GM21786 (cell line): ENCODE measurements at regions not wholly inside any gene's neighbourhood (a gene's known extent, or its start where the extent isn't known, plus 50 kb on each side); places are given as distances from the start of the nearest gene placed in this dataset.

ENCODE experiments used
- ATAC-seq: cut with Tn5 transposase; IDR thresholded peaks from one replicate; pipeline ENCODE4 v1.9.1; 2021; ENCODE audit not compliant: unreplicated experiment

DNA sequence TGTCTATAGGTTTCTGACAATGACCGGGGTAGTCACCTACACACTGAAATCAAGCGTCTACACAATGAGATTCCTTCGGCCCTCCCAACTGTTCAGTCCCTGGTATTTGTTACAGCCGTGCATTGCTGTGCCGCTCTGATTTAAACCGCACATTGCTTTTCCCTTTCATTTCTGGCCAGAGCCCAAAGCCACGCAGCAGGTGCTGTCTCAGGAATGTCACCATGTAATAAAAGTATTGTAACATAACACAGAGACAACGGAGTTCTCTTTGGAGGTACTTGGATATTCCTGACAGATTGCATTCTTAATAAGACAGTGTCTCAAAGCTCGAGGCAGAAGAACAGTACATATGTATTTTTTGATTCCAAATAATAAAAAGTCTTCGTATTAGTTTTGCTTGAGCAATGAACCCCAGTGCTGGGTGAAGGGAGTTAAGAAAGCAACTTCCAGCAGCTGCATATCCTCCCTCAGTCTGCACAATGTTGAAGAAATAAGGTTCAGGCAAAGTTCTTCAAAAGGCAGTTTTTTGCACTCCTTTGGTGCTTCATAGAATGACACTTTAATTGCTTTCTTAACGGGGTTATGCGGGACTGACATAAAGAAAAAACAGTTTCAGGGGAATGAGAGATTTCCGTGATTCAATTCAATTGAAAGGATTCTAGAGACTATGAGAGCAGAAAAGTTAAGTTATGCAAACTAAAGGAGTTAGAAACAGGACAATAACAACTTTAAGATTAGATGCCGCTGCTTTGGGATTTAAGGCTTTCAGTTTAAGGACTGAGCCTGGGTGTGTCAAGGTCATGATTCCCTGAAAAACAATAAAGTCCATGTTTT, 288.7 kb upstream of the FLRT2 start:
- ATAC-seq = no peak

DNA sequence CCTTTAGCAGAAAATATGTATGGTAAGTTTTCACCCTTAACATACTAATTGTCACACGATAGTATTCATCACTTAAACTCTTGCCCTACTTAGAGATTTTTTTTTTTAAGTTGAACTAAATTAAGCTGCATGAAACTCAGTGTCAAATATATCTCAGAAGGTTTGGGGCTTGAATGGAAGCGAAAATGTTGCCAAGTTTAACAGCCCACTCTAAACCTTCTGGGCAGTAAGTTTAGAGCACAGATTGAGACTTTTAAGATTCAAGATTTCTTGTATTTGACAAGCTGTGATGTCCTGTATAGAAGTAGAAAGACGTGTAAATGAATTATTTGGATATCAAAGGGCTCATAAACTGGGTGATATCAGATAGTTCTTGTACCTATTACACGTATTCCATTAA, 287.3 kb upstream of the FLRT2 start:
- no peak for ATAC-seq

DNA sequence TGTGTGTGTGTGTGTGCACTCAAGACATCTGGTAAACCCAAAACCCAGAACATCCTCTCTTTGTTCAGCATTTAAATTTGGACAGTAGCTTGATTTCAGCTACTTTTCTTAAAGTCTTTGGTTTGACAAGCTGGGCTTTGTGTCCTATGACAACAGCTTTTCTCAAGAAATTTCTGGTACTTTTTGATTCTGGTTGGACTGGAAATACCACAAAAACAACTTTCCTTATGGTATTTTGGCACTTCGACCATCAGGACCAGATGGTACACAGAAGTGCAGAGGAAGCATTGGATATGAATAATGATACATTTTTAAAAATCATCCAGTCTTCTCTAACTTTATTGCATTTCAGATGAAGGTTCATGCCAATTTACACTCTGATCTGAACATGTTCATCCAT, 286.6 kb upstream of the FLRT2 start:
- ATAC-seq = no peak

DNA sequence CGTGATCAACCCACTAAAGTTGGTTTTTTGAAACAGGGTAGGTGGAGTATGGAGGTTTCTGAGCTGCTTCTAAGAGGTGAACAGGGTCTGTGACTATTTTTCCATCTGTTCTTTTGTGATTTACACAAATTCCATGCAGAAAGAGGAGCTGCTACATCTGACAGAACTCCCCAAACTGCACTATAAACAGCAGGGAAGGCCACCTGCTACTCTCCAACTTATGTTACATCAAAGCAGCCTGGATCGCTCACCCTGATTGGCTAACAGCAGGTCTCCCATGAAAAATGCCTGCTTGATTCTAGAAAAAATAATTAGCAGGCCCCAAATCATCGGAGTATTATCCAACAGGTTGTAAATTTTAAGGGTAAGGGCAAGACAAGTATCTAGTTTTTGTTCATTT, 282.9 kb upstream of the FLRT2 start:
- ATAC-seq = no peak

DNA sequence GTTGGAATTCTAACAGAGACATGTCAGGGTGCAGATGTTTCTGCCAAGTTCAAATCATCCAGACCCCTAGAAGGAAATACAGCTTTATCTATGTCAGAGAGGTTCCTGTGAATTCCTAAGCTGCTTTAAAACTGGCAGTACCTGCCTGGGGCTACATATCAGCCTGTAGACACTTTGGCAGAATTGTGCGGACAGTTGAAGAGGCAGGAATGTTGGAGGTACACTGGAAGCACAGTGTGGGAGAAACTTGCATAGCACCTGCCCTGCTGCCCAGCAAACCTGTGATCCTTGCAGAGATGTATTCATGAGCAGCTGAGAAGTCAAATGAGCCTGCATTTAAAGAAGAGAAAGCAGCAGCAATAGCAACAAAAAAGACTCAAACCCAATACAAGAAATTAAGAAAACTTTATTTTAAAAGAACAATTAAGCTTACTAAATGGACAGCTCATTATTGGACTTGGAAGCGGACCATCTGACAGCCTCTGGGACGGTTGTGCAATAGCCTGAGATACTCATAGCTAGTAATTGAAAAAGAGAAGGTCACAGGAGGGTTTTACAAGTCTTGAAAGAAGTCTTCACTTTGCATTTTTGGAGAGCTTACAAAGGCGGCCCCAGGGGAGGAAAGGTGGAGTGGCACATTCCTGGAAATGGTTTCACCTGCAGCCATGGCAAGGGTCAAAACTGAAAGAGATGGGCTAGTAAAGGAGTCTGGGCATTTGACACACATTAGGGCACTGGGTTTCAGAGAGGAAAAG, 280.9 kb upstream of the FLRT2 start:
- no peak for ATAC-seq

DNA sequence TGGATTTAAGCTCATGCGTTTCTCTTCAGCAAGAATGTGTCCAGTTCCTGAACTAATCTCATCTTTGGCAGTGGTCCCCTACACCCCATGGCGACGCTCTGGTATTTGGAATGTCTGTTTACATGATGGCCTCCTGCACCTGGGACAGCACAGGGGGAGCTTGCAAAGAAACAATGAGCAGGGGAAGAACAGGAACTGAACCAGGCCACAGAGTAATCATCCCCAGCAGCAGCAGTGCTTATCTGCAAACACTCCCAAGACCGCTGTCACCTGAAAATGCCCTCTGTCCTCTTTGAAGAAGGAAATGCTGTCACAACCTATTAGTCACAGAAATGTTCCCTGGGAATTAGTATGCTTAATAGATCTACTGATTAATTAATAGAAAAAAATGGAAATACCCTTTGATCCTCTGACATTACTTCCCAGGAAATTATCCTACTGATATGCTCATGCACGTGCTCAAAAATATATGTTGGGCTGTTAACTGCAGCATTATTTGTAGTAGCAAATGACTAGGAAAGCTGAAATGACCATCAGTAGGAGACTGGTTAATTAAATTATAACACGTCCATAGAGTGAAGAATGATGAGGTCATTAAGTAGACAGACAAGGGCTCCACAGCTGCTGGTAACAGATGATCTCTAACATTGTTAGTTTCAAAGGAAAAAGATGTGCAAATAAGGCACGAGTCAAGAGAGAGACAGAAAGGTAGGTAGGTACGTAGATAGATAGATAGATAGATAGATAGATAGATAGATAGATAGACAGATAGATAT, 279.3 kb upstream of the FLRT2 start:
- no peak for ATAC-seq

DNA sequence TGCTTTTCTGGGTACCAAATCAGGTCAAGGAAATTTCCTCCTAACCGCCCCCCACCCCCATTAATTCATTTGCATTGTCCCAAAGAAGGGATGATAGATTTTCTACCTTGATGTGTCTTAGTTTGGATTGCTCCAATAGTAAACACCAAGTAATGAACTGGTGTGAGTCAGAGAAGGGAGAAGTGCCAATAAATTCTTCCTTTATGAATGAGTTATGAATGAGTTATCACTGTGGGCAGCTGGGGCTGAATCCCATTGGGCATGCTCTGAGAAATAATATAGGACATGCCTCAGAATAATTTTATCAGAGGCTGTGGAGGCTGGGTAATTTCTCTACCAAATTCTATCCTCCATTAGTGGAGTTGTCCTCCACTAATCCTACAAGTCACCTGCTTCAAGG, 277.9 kb upstream of the FLRT2 start:
- no peak for ATAC-seq

DNA sequence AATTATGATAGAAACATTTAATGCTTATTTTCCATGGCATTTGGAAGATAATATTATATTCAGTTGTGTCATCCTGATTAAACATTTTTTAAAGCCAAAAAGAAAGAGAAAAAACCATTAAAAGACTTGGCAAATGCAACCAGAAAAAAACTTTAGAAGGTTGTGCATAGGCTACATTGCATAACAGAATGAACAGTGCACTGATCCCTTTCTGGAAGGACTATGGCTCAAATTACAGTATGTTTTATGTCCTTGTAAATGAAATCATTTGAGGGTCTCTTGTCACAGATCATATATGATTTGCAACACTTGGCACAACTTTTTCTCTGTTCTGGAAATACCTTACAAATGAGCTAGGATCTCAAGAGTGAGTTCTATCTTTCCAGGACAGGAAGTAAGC, 275.2 kb upstream of the FLRT2 start:
- no peak for ATAC-seq

DNA sequence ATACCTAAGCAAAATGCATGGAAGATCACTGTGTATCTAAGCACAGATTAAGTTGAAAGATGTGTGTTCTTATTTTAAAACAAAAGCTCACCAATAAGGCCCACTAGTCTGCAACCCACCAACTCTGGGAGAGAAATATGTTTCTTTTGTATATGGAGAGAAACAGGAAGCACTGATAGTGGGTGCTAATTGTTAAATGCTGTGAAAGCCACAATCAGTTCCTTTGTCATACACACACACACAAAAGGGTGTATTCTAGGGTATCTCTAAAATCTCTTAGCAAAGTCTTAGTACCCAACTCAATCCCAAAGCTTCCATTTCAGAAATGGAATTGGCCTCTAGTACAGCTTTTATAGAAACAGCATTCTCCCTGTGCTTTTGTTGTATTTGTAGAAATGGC, 272.7 kb upstream of the FLRT2 start:
- no peak for ATAC-seq

DNA sequence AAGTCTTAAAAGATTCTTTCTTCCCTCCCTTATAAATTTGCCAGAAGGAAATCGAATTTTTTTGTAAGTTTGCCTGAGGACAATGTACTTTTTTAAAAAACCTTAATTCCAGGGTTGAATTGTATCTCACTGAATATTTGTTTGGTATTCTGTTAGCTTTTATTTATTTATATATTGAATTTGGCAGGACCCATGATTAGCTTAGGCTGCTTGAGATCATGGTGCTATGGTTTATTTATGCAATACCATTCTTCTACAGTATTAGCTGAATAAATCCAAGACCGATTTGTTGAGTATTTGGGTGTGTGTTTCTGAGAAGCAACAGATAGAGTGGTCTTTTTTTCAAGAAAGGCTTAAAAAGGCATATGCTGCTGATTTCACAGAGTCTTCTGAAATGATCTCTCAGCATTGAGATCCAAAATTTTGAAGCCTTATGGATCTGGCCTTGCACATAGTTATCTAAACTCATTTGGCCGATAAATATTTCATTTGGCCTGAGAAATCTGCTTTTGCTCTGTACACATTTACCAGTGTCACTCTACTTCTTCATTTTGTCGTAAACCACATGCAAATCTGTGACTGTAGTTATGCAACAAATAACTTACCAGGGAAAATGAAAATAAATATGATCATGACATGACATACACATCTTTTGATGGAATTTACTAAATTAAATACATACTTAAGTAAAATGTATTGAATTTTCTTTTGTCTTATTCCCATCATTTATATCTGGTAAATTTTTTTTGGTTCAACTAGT, 265.8 kb upstream of the FLRT2 start:
- ATAC-seq = no peak

DNA sequence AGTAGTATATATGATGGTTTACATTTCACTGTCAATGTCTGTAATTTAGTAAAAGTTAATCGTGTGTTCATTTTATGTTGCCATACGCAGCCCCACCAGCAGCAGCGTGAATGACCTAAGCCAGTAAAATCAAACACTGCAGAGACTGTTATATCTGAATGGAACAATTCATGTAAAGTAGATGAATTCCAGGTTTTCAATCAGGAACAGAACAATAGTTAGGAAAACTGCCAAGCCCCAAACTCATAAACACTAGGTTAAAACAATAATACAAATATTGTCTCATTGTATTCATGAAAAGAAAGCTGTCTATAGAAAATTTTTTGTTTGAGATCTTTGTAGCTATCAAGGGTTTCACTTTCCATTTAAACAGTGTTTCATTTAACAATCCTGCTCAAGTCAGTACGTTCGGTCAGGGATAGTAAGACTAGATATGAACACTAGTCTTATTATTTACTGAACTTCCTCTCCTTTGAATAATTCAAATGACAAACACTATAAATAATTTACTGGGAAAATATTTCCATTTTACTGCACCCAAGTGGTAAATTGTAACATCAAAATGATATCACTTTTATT, 256.8 kb upstream of the FLRT2 start:
- ATAC-seq = no peak

DNA sequence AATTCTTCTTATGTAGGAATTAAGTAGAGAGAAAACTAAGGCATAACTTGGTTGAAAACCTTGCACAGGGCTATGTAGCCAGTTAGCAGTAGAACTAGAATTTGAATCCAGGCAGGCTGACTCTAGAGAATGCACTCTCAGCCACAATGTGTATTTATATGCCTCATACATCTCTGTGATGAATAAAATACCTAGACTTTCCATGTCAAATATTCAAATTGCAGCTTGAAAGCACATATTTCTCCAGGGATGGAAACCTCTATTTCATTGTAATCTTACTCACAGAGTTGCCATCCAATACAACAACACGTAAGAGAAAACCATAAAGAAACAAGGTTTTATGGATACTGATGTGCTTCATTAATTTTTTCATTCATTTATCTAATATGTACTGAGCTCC, 256.0 kb upstream of the FLRT2 start:
- no peak for ATAC-seq

DNA sequence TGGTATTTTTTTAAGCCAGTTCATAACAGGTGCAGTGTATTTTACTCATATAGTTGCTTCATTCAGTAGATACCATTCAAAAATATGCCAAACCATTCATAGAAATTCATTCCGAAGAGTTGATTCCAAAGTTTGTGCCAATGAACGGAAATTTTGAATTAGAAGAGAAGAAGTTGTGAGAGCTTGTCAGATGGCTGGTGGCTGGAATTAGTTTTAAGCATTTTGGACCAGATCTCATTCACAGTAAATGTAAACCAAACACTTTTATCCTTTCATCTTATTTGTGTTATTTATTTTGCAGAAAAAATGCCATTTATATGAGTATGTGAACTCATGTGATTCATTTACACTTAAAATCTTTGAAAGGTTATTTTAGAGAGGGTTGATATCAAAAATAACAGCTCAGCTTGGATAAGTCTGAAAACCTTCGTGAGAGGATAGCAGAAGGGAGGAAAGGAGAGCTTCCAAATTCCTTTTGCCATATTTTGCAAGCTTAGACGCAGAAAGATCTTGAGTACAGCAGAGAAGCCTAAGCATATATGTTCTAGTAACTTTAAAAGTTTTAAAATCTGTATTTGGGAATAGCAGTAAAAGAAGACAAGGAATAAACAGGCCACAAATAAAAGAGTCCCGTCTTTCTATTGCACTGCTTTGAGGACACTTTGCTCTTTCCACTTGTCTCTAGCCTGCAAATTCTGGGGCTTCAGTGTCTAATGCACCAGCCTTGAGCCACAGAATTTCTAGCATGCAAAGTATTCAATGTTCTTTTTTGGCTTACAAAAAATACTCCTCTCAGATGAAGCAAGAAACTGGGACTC, 253.6 kb upstream of the FLRT2 start:
- no peak for ATAC-seq

DNA sequence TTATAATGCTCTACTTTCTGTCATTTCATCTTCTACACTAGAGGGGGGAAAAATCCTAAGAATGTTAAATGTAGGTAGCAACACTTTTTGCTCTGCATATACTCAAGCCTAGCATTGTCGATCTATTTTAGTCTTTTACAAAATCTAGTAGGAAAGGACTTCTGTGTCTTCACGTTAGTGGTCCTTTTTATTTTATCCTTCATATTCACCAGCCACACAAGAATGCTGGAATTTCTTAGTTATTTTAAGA, 253.0 kb upstream of the FLRT2 start:
- ATAC-seq = no peak

DNA sequence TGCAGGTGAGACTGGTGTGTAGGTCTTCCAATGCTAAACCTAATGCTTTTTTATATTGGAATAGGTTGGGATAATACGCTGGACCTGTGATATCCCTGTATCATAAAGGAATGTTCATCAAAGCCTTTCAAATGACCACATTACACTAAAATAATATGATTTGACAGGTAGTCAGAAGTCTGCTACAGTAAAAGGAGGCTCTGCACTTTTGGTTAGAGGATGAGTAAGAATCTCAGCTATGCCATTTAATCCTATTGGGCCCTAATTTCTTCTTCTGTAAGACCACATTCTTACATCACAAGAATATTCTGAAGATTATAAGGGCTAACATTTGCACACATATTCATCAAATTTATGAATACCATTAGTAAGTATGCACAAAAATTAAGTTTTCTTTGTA, 250.5 kb upstream of the FLRT2 start:
- ATAC-seq = no peak

DNA sequence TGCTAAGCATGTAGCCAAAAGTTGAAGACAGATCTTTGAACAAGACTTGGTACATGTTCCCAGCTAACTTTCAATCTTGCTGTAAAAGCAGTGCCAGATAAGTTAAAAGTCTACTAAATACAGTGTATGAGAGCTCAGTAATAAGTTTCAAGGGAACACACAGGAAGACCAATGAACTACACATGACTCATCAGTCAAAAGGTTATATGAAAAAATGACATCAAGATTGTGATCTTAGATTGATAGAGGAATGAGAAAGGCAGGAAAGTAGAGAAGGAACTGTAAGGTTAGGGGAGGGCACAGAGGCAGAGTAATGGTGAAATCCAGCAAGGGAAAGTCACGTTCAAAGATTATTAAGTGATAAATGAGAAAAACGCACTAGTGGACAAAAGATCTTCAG, 249.9 kb upstream of the FLRT2 start:
- no peak for ATAC-seq

DNA sequence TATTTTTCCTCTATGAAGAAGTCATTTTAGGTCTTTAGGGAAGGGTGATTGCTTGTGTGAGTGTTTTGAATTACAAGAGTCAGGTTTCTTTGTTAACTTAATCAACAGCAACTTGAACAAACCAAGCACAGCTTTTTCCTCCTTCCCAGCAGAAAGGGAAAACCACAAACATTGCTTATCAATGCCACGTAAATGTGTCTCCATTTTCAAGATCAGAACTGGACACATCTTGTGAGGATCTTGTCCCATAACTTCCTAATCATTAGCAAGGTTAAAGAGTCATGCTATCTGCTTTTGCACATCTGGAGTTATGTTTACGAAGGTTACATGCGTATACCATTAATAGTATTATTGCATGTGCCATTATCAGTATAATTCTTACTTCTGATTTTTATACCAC, 248.0 kb upstream of the FLRT2 start:
- no peak for ATAC-seq

DNA sequence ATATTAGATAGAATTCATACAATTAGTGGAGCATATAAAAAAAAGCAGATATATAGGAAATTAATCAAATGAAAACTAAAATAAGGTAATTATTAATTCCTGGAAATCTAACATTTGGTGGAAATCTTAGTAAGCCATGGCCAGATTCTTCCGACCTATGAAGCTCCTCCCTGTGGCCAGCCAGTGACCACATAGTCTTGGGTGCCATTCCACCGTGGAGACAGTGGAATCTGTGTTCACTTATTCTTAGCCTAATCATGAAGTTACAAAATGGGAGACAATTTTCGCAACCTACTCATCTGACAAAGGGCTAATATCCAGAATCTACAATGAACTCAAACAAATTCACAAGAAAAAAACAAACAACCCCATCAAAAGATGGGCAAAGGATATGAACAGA, 241.9 kb upstream of the FLRT2 start:
- ATAC-seq = no peak

DNA sequence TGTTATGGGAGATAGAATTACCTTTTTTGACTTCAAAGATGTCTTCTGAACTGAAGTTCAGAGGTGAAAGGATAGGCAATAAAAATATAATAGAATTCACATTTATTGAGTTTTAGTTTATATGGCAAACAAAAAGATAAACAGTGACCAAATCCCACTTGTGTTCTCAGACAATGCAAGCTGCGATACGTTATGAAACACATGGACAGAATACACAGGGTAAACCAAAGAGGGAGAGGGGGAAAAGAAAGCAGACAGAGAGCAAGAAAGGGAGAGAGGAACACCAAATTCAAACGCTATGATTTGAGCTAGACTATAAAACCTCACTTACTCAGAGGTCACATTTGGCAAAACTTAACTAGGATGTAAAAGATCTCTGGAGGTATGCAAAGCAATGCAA, 238.2 kb upstream of the FLRT2 start:
- ATAC-seq = no peak

DNA sequence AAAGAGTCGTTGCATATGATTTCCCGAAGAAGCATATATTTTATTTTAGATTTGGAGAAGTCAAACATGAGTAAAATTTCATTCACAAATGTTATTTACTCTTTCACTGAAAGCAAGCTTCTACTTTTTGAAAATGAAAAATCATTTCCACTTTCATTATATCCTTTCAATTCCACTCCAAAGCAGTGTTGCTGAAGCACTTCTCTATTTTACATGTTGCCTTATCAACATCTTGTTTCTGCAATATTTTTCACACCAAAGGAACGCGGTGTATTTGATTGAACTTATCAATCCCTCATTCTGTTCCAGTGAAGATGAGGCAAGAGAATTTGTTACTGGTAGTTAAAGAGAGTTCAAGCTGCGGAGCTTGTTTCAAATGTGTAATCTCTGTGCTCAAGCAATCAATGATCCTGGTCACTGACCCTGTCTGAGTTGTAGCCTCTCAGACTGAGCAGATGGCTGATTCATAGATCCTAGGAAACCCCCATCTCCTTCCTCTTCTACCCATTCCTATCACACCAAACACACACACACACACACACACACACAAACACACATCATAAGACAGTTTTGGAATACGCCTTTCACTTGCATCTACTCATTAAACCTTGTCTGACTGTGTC, 236.2 kb upstream of the FLRT2 start:
- ATAC-seq = no peak
